Gastroesophageal sphincter (tissue), 3 donors: ENCODE measurements at regions not wholly inside any gene's neighbourhood (a gene's known extent, or its start where the extent isn't known, plus 50 kb on each side); places are given as distances from the start of the nearest gene placed in this dataset.

Experiments used
- EP300 ChIP-seq: sonication (generic); formaldehyde crosslinking; IDR thresholded peaks from one replicate; pipeline ENCODE4 v1.6.1; 2017; ENCODE audit warnings: antibody characterized with exemption, mild to moderate bottlenecking
- POLR2A ChIP-seq, 2 donors: fragments of 450-650 bp; IDR thresholded peaks; one replicate each; pipeline ENCODE4 v1.6.1; 2017; ENCODE audit warnings: antibody characterized with exemption in 2 of 2, mild to moderate bottlenecking in 2 of 2, moderate library complexity in 1 of 2
- TF ChIP-seq, protein P1 (sequence below), 4 experiments: fragments of 200-600 bp in 2 of 4; fragments of 450-650 bp in 2 of 4; sonication (generic) in 1 of 4; IDR thresholded peaks; one replicate each; pipeline ENCODE4 v1.5.1; 2017 to 2019; ENCODE audit warnings: antibody characterized with exemption in 4 of 4, mild to moderate bottlenecking in 2 of 4, moderate library complexity in 2 of 4

DNA sequence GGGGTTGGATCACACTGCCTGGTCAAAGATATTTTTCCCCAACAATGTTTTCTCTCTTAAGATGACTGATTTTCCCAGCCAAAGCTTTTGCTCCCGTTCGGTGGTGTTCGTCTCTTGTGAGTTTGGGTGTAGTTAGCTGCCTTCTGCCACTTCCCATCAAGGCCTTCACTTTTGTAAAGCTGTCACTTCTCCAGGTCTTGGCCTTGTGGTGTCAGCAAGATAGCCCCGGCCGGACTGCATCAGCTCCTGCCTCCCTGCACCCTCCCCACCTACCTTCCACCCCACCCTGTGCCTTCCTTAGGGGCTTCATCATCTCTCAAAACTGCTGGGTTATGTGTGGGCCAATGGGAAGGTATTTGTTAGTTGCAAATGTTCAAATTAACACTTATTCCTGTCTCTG is 228.9 kb downstream of the BCL11A start:
- TF ChIP-seq, protein P1, sequence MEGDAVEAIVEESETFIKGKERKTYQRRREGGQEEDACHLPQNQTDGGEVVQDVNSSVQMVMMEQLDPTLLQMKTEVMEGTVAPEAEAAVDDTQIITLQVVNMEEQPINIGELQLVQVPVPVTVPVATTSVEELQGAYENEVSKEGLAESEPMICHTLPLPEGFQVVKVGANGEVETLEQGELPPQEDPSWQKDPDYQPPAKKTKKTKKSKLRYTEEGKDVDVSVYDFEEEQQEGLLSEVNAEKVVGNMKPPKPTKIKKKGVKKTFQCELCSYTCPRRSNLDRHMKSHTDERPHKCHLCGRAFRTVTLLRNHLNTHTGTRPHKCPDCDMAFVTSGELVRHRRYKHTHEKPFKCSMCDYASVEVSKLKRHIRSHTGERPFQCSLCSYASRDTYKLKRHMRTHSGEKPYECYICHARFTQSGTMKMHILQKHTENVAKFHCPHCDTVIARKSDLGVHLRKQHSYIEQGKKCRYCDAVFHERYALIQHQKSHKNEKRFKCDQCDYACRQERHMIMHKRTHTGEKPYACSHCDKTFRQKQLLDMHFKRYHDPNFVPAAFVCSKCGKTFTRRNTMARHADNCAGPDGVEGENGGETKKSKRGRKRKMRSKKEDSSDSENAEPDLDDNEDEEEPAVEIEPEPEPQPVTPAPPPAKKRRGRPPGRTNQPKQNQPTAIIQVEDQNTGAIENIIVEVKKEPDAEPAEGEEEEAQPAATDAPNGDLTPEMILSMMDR (IDR thresholded peaks at IDR 0.05): no peak
- TF ChIP-seq POLR2A (IDR thresholded peaks at IDR 0.05) (no peak), EP300 (no peak)
